ENCODE measurements at regions not wholly inside any gene's neighbourhood (a gene's known extent, or its start where the extent isn't known, plus 50 kb on each side); places are given as distances from the start of the nearest gene placed in this dataset.

DNA sequence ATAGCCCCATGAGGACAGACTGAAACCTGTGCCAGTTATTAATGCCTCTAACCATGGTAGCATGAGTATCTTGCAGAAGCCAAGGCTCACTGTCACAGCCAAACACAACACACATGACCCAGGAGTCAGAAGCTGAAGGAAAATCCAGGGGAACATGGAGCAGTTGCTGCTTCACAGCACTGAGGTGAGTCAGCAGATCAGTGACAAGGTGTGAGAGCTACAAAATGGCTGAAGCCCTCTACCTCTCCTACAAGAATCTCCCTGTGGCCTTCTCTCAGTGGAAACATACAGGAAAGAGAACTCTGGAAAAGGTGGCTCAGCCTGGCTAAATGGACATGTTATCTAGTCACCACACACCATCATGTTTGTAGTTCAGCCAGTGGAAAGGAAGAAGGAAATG, 93.5 kb downstream of the NAB1 start:
- POLR2A ChIA-PET, result no interaction called here

GRCh38 chr2:190744041-190744440, 95.2 kb downstream of the NAB1 start:
- no peaks in the 10 kb centered on the region for H3K4me1 ChIP-seq (ENCODE audit: control insufficient read depth, insufficient read depth, low read length)
- POLR2A ChIA-PET, result no interaction called here
- no peaks in the 10 kb centered on the region for H3K36me3 ChIP-seq (ENCODE audit: control insufficient read depth in 2 of 2, insufficient read depth in 1 of 2, low read length in 2 of 2)
- no peak overlapping the region for H3K27ac ChIP-seq (ENCODE audit: extremely low read depth, low read depth, low read length)
- H3K4me3 ChIP-seq (ENCODE audit: low read depth, low read length), result no peak overlapping the region
- CTCF ChIA-PET, result no interaction called here
- TF ChIP-seq ZBTB10 (tag by site-specific recombination; IDR thresholded peaks at IDR 0.05), result no peak
- no peak for TF ChIP-seq ZSCAN18 (tag by site-specific recombination; IDR thresholded peaks at IDR 0.05)
- TF ChIP-seq ZSCAN30 (tag by site-specific recombination; IDR thresholded peaks at IDR 0.05), result no peak
- TF ChIP-seq ZNF416 (tag by site-specific recombination; IDR thresholded peaks at IDR 0.05), result no peak
- no peak for TF ChIP-seq ZNF514 (tag by site-specific recombination; IDR thresholded peaks at IDR 0.05)
- TF ChIP-seq ZNF2 (tag by site-specific recombination; IDR thresholded peaks at IDR 0.05), result no peak
- no peak for TF ChIP-seq ZNF354C (tag by site-specific recombination; IDR thresholded peaks at IDR 0.05; ENCODE audit: borderline replicate concordance, low read depth)
- peak; percentile 82 for TF ChIP-seq ZFHX2 (tag by site-specific recombination; conservative IDR thresholded peaks at IDR 0.05)
- peak; percentile 92 for TF ChIP-seq EGR2 (tag by site-specific recombination; IDR thresholded peaks at IDR 0.05; ENCODE audit: low read depth)
- no peaks in the 10 kb centered on the region for H3K9me3 ChIP-seq (ENCODE audit: control insufficient read depth, insufficient read depth, low read depth, low read length)

More for the DNA sequence above, 93.5 kb downstream of the NAB1 start:
- no peaks in the 10 kb centered on the region for H3K36me3 ChIP-seq (ENCODE audit: control insufficient read depth in 2 of 2, insufficient read depth in 1 of 2, low read length in 2 of 2)
- no peaks in the 10 kb centered on the region for H3K4me1 ChIP-seq (ENCODE audit: control insufficient read depth, insufficient read depth, low read length)
- H3K4me3 ChIP-seq (ENCODE audit: low read depth, low read length), result no peak overlapping the region
- no peaks in the 10 kb centered on the region for H3K9me3 ChIP-seq (ENCODE audit: control insufficient read depth, insufficient read depth, low read depth, low read length)
- no peak overlapping the region for H3K27ac ChIP-seq (ENCODE audit: extremely low read depth, low read depth, low read length)
- TF ChIP-seq ZNF626 (tag by site-specific recombination; IDR thresholded peaks at IDR 0.05) (no peak), REPIN1 (tag by site-specific recombination; IDR thresholded peaks at IDR 0.05; ENCODE audit: low read depth) (no peak), ZNF366 (tag by site-specific recombination; conservative IDR thresholded peaks at IDR 0.05) (no peak), ZNF302 (tag by site-specific recombination; IDR thresholded peaks at IDR 0.05; ENCODE audit: low read depth) (no peak), ZBTB49 (tag by site-specific recombination; IDR thresholded peaks at IDR 0.05; ENCODE audit: low read depth) (no peak), YY2 (tag by site-specific recombination; IDR thresholded peaks at IDR 0.05) (no peak), ZBTB26 (tag by site-specific recombination; optimal IDR thresholded peaks at IDR 0.05) (no peak), KLF10 (tag by site-specific recombination; IDR thresholded peaks at IDR 0.05) (no peak), ZSCAN16 (tag by site-specific recombination; IDR thresholded peaks at IDR 0.05) (no peak), ZNF670 (tag by site-specific recombination; IDR thresholded peaks at IDR 0.05; ENCODE audit: low read depth) (no peak), ZNF777 (tag by site-specific recombination; IDR thresholded peaks at IDR 0.05; ENCODE audit: borderline replicate concordance) (no peak)
- TF ChIP-seq, protein P1, sequence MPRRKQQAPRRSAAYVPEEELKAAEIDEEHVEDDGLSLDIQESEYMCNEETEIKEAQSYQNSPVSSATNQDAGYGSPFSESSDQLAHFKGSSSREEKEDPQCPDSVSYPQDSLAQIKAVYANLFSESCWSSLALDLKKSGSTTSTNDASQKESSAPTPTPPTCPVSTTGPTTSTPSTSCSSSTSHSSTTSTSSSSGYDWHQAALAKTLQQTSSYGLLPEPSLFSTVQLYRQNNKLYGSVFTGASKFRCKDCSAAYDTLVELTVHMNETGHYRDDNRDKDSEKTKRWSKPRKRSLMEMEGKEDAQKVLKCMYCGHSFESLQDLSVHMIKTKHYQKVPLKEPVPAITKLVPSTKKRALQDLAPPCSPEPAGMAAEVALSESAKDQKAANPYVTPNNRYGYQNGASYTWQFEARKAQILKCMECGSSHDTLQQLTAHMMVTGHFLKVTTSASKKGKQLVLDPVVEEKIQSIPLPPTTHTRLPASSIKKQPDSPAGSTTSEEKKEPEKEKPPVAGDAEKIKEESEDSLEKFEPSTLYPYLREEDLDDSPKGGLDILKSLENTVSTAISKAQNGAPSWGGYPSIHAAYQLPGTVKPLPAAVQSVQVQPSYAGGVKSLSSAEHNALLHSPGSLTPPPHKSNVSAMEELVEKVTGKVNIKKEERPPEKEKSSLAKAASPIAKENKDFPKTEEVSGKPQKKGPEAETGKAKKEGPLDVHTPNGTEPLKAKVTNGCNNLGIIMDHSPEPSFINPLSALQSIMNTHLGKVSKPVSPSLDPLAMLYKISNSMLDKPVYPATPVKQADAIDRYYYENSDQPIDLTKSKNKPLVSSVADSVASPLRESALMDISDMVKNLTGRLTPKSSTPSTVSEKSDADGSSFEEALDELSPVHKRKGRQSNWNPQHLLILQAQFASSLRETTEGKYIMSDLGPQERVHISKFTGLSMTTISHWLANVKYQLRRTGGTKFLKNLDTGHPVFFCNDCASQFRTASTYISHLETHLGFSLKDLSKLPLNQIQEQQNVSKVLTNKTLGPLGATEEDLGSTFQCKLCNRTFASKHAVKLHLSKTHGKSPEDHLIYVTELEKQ (tag by site-specific recombination; IDR thresholded peaks at IDR 0.05; ENCODE audit: borderline replicate concordance), result no peak
- CTCF ChIA-PET, result interaction anchor here (0.6 kb wide), 1 partner anchor 30 kb away, joined by 3 read pairs; no protein-coding TSS in a partner anchor
